ENCODE measurements at regions not wholly inside any gene's neighbourhood (a gene's known extent, or its start where the extent isn't known, plus 50 kb on each side); places are given as distances from the start of the nearest gene placed in this dataset.

GRCh38 chr9:74322661-74323314 is 174.3 kb upstream of the RORB start:
- peaks cover 0 to 3% of the 10 kb centered on the region in 2 experiments; a peak in 1 of 4 replicates for H3K4me1 ChIP-seq (ENCODE audit: control insufficient read depth in 1 of 2, insufficient read depth in 2 of 2, low read depth in 1 of 2, low read length in 1 of 2)
- no peaks in the 10 kb centered on the region for H3F3A ChIP-seq (replicated peaks; ENCODE audit: insufficient read depth)
- DNase-seq, result no peak
- no peaks in the 10 kb centered on the region for H3K79me2 ChIP-seq (ENCODE audit: insufficient read depth)
- H4K20me1 ChIP-seq (ENCODE audit: insufficient read depth), result no peaks in the 10 kb centered on the region
- CTCF ChIA-PET, result interaction anchor here (1.0 kb wide), 1 partner anchor 13 kb away, joined by 3 read pairs; no protein-coding TSS in a partner anchor
- H3K36me3 ChIP-seq (replicated peaks in 1 of 2; ENCODE audit: control insufficient read depth in 1 of 2, insufficient read depth in 2 of 2, low read length in 1 of 2), result no peaks in the 10 kb centered on the region
- no peak overlapping the region for H3K4me3 ChIP-seq (ENCODE audit: low read depth in 2 of 2, low read length in 1 of 2)
- TF ChIP-seq MEF2A (IDR thresholded peaks at IDR 0.05; ENCODE audit: borderline replicate concordance, low read depth), result no peak
- no peak for TF ChIP-seq FOXM1 (IDR thresholded peaks at IDR 0.05; ENCODE audit: low read depth)
- TF ChIP-seq FOSL2 (IDR thresholded peaks at IDR 0.05; ENCODE audit: borderline replicate concordance, low read depth), result no peak
- no peak for TF ChIP-seq PBX3 (IDR thresholded peaks at IDR 0.05)
- no peak for TF ChIP-seq FOXJ3 (CRISPR knock-in tag; IDR thresholded peaks at IDR 0.05)
- TF ChIP-seq RFX5 (IDR thresholded peaks at IDR 0.05; ENCODE audit: low read length), result no peak
- TF ChIP-seq RCOR1 (IDR thresholded peaks at IDR 0.05; ENCODE audit: low read length), result no peak
- TF ChIP-seq YY1 (IDR thresholded peaks at IDR 0.05; ENCODE audit: low read depth), result no peak
- TF ChIP-seq SMC3 (IDR thresholded peaks at IDR 0.05; ENCODE audit: low read depth, low read length), result no peak
- TF ChIP-seq NFIC (IDR thresholded peaks at IDR 0.05; ENCODE audit: borderline replicate concordance), result no peak
- TF ChIP-seq, protein P1, sequence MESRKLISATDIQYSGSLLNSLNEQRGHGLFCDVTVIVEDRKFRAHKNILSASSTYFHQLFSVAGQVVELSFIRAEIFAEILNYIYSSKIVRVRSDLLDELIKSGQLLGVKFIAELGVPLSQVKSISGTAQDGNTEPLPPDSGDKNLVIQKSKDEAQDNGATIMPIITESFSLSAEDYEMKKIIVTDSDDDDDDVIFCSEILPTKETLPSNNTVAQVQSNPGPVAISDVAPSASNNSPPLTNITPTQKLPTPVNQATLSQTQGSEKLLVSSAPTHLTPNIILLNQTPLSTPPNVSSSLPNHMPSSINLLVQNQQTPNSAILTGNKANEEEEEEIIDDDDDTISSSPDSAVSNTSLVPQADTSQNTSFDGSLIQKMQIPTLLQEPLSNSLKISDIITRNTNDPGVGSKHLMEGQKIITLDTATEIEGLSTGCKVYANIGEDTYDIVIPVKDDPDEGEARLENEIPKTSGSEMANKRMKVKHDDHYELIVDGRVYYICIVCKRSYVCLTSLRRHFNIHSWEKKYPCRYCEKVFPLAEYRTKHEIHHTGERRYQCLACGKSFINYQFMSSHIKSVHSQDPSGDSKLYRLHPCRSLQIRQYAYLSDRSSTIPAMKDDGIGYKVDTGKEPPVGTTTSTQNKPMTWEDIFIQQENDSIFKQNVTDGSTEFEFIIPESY (IDR thresholded peaks at IDR 0.05; ENCODE audit: borderline replicate concordance, low read depth), result no peak
- no peak for TF ChIP-seq SIN3A (IDR thresholded peaks at IDR 0.05; ENCODE audit: borderline replicate concordance, low read depth, low read length)
- H3K4me2 ChIP-seq, result no peak overlapping the region
- no peaks in the 10 kb centered on the region for H3K27me3 ChIP-seq (ENCODE audit: insufficient read depth)
- H3K9me2 ChIP-seq, result no peaks in the 10 kb centered on the region
- H3K27ac ChIP-seq (ENCODE audit: low read depth in 2 of 2, low read length in 1 of 2), result no peak overlapping the region
- WGBS (ENCODE audit: low lambda C conversion rate), result 39% methylated on average over 3 of the region's 3 CpGs
- H3K9me3 ChIP-seq, result no peaks in the 10 kb centered on the region
- POLR2A ChIA-PET, result no interaction called here
- no peak overlapping the region for H2AFZ ChIP-seq (ENCODE audit: low read depth)
- no peak overlapping the region for H3K9ac ChIP-seq

GRCh38 chr9:74330487-74331214 is 166.5 kb upstream of the RORB start:
- peak overlapping the region in 1 of 2 experiments; percentile 92; a peak in 2 of 4 replicates for H3K27ac ChIP-seq (ENCODE audit: low read depth in 2 of 2, low read length in 1 of 2)
- no peaks in the 10 kb centered on the region for H3K36me3 ChIP-seq (replicated peaks in 1 of 2; ENCODE audit: control insufficient read depth in 1 of 2, insufficient read depth in 2 of 2, low read length in 1 of 2)
- DNase-seq, result peak; percentile 32
- no peak overlapping the region for H3K4me3 ChIP-seq (ENCODE audit: low read depth in 2 of 2, low read length in 1 of 2)
- no peaks in the 10 kb centered on the region for H3K9me3 ChIP-seq
- H2AFZ ChIP-seq (ENCODE audit: low read depth), result no peak overlapping the region
- H3F3A ChIP-seq (replicated peaks; ENCODE audit: insufficient read depth), result no peaks in the 10 kb centered on the region
- ChIA-PET CTCF (interaction anchor here (0.9 to 1.4 kb wide), 2 partner anchors 11 to 67 kb away, joined by 3 to 4 read pairs; no protein-coding TSS in a partner anchor), POLR2A (no interaction called here)
- no peak overlapping the region for H3K9ac ChIP-seq
- no peaks in the 10 kb centered on the region for H3K9me2 ChIP-seq
- no peaks in the 10 kb centered on the region for H3K27me3 ChIP-seq (ENCODE audit: insufficient read depth)
- H3K4me2 ChIP-seq, result no peak overlapping the region
- WGBS (ENCODE audit: low lambda C conversion rate), result 6% methylated on average over 2 of the region's 2 CpGs
- H3K79me2 ChIP-seq (ENCODE audit: insufficient read depth), result no peaks in the 10 kb centered on the region
- no peaks in the 10 kb centered on the region for H4K20me1 ChIP-seq (ENCODE audit: insufficient read depth)
- H3K4me1 ChIP-seq (ENCODE audit: control insufficient read depth in 1 of 2, insufficient read depth in 2 of 2, low read depth in 1 of 2, low read length in 1 of 2), result peaks cover 0 to 26% of the 10 kb centered on the region in 2 experiments; a peak in 2 of 4 replicates
- TF ChIP-seq RAD21 (IDR thresholded peaks at IDR 0.05; ENCODE audit: low read length) (peak; percentile 10; the same call in 1 of the 2 replicates), TCF12 (IDR thresholded peaks at IDR 0.05) (peak; percentile 54; the same call in 1 of the 2 replicates), MXI1 (IDR thresholded peaks at IDR 0.05; ENCODE audit: low read depth, low read length) (peak; percentile 7; the same call in 1 of the 2 replicates), EZH2phosphoT487 (IDR thresholded peaks at IDR 0.05; ENCODE audit: borderline replicate concordance, low read depth) (no peak), SMC3 (IDR thresholded peaks at IDR 0.05; ENCODE audit: low read depth, low read length) (no peak), FOXJ3 (CRISPR knock-in tag; IDR thresholded peaks at IDR 0.05) (peak; percentile 87), TEAD4 (IDR thresholded peaks at IDR 0.05; ENCODE audit: borderline replicate concordance, insufficient read depth) (no peak), EP300 (IDR thresholded peaks at IDR 0.05; ENCODE audit: borderline replicate concordance in 1 of 2, low read depth in 1 of 2, low read length in 1 of 2) (peak in 1 of 2 experiments; percentile 89; a peak in 2 of 4 replicates), RCOR1 (IDR thresholded peaks at IDR 0.05; ENCODE audit: low read length) (peak; percentile 88), SIN3A (IDR thresholded peaks at IDR 0.05; ENCODE audit: borderline replicate concordance, low read depth, low read length) (no peak)
- TF ChIP-seq, protein P2, sequence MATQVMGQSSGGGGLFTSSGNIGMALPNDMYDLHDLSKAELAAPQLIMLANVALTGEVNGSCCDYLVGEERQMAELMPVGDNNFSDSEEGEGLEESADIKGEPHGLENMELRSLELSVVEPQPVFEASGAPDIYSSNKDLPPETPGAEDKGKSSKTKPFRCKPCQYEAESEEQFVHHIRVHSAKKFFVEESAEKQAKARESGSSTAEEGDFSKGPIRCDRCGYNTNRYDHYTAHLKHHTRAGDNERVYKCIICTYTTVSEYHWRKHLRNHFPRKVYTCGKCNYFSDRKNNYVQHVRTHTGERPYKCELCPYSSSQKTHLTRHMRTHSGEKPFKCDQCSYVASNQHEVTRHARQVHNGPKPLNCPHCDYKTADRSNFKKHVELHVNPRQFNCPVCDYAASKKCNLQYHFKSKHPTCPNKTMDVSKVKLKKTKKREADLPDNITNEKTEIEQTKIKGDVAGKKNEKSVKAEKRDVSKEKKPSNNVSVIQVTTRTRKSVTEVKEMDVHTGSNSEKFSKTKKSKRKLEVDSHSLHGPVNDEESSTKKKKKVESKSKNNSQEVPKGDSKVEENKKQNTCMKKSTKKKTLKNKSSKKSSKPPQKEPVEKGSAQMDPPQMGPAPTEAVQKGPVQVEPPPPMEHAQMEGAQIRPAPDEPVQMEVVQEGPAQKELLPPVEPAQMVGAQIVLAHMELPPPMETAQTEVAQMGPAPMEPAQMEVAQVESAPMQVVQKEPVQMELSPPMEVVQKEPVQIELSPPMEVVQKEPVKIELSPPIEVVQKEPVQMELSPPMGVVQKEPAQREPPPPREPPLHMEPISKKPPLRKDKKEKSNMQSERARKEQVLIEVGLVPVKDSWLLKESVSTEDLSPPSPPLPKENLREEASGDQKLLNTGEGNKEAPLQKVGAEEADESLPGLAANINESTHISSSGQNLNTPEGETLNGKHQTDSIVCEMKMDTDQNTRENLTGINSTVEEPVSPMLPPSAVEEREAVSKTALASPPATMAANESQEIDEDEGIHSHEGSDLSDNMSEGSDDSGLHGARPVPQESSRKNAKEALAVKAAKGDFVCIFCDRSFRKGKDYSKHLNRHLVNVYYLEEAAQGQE (IDR thresholded peaks at IDR 0.05; ENCODE audit: low read depth, low read length), result no peak

Data from SK-N-SH (cell line).